ENCODE measurements at regions not wholly inside any gene's neighbourhood (a gene's known extent, or its start where the extent isn't known, plus 50 kb on each side); places are given as distances from the start of the nearest gene placed in this dataset.

DNA sequence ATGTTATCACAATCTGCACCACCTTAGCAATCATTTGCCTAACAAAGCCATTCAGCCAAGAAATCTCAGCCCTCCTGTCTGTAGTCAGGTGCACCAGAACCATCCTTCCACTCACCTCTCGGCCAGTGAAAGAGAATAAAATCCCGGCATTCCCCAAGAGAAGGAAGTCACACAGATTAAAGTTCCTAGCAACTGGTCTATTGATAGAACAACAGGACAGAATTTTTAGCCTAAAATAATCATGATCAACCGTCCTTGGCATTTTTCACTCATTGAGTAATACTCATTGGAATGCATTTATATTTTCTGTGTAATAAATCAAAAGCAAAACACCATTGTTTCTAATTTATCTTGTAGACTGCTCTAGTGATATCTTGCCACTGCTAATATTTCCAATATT is 85.7 kb upstream of the CDH4 start:
- DNase-seq: no peak

DNA sequence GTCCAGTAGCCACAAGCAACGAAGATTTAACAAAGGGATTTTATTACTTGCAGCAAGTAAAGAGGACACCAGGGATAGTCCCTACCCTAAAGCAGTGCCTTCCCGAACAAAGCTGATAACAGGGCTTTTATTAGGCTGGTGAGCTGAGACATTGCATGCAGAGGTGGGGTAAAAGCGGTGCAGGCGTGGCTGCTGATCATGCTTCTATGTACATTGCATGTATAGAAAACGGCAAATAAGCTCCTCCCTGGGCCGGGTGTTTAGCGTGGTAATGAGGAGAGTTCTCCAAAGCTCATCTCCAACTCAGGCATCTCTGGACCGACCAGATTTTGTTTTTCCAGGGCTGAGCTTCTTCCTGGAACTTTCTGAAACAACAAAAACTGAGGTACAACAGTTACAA is 83.5 kb upstream of the CDH4 start:
- no peak for DNase-seq

DNA sequence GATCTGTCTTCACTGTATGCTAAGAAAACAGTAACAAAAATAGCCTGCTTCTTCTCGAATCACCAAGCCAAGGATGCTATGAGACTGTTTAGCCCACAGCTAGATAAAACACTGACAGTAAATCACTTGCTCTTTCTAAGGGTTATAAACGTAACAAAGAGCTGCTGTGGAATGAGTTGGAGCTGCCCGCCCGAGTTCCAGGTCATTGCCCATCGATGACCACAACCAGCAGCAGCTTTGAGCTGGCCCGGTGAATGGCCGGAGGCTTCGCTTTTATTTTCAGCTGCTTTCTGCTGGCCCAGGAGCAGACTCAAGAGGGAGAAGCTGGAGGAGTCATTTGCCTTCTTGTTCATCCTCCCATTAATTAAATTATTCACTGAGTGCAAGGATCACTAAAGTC is 82.2 kb upstream of the CDH4 start:
- DNase-seq: peak; percentile 60

DNA sequence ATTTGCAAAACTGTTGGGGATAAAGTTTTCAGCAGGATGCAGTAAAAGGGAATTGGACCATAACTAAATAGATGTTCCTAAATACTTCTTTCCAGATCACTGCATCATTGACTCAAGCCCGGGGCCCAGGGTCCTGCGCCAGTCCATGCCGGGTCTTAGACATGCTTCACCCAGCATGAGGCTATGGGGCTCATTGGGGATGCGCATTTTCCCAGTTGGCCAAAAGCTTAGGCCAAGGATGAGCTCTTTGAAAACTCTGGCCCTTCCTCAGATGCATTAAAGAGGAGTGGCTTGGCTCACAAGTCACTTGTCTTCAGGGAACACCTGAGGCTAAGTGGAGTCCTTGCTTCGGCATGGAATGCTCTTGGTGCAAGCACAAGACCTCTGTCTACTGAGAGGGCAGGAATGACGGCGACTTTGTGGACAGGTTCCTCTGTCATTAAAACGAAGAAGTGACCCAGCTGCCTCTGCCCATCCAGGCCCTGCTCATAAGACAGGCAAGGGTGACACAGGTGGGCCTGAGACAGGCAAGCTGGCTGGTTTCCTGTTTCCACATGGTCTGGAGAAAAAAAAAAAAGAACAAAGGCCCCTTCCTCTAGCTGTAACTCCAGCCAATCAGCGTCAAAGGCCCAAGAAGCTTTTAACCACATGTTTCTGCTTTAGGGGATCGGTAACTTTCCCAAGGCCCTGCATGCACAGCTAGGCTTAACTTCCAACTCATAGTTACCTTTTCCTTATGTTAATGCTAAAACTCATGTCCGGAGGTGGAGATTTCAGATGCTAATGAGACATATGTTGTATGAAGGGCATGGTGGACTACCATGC is 81.4 kb upstream of the CDH4 start:
- DNase-seq: no peak

DNA sequence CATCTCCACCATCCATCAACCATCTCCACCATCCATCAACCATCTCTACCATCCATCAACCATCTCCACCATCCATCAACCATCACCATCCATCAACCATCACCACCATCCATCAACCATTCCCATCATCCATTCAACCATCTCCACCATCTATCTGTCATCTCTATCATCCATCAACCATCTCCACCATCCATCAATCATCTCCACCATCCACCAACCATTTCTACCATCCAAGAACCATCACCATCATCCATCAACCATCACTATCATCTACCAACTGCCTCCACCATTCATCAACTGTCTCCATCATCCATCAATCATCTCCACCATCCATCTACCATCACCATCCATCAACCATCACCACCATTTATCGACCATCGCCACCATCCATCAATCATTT is 78.8 kb upstream of the CDH4 start:
- no peak for DNase-seq

DNA sequence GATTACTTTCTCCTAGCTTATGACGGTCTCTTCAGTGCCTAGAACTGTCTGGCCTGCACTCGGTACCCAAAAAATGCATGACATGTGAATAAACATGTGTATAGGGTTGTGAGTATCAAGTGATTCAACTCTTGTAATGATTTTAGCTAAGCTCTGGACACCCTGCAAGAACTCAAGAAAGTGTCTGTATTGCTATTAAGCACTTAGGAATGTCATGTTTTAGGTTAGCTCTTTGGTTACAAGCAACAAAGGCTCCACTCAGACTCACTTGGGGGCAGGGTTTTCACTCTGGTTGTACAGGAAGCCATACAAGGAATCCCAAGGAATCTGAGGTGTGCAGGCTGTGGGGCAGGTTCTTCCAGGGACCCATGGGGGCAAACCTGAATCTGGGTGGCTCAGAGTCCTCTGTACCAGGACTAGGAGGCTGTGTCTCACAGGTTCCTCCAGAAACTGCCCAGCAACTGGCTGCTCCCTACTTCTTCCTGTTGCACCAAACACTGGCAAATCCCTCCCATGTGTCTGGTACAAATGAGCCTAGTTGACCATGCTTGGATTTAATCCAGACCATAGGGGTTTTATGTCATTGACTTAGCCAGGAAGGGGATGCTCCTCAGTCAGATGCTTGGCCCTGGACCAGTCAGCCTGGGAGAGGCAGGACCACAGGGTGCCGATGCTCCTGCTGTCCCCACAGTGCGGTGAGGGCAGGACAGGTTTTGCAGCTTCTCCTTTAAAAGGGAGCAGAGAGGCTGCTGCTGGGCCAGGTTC is 77.9 kb upstream of the CDH4 start:
- no peak for DNase-seq

DNA sequence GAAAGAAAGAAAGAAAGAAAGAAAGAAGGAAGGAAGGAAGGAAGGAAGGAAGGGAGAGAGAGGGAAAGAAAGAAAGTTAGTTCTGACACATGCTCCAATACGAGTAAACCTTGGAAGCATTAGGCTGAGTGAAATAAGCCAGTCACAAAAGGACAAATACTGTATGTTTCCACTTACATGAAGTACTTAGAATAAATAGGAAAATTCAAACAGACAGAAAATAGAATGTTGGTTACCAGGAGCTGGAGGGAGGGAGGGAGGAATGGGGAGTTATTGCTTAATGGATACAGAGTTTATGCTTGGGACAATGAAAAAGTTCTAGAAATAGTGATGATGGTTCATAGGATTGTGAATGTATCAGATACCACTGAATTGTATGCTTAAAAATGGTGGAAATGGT is 75.2 kb upstream of the CDH4 start:
- DNase-seq: no peak

DNA sequence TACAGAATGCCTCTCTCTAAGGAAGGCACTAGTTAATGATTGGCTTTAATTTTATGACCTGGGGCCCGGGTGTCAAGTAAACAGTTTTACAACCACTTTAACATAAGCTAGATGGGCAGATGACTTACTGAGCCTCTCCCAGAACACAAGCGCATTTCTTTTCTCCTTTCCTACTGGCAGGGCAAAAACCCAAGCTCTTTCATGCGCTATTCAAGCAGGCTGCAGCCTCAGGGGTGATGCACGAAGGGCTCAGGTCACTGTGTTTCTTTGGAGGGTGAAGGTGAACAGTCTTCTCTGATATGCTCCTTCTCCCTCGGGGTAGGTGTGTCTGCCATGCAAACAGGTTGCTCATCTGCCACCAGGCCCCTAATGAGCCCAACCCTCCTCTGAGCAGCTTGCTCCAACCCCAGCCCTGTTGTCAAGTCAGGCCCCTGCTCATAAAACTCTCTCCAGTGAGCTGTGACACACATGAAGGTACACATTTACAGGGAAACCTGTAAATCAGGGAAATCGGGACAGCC is 73.5 kb upstream of the CDH4 start:
- DNase-seq: no peak

DNA sequence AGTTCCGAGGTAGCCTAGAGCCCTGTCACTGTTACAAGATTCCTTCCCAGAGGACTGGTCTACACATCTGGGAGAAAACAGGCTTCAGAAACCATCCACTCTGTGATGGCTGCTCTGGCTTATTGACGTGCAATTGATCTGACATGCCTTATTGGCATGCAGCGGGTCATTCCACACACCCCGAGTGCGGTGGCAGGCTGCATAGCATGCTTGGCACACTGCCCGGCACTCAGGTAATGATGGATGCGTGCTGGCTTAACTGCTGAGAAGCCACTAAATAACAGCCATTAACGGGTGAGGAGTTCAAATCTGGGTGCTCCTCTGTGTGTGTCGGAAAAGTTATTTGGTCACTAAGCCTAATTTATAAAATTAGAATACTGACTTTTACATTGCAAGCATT is 67.9 kb upstream of the CDH4 start:
- no peak for DNase-seq

DNA sequence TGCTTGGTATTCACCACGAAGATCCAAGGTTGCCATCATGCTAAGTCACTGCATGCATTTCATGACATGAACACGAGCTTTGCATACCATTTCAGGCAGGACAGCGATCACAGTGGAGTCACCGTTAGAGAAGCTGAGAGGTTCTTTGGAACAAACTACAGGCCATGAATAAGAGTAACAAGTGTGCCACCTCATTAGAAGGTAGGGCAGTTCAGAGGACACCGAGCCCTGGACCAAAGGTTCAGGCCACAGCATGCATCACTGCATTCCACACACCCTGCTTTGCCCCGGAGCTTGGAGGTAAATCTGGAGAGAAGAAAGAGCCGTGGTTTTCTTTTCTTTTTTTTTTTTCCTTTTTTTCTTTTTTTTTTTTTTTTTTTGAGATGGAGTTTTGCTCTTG is 66.9 kb upstream of the CDH4 start:
- no peak for DNase-seq

DNA sequence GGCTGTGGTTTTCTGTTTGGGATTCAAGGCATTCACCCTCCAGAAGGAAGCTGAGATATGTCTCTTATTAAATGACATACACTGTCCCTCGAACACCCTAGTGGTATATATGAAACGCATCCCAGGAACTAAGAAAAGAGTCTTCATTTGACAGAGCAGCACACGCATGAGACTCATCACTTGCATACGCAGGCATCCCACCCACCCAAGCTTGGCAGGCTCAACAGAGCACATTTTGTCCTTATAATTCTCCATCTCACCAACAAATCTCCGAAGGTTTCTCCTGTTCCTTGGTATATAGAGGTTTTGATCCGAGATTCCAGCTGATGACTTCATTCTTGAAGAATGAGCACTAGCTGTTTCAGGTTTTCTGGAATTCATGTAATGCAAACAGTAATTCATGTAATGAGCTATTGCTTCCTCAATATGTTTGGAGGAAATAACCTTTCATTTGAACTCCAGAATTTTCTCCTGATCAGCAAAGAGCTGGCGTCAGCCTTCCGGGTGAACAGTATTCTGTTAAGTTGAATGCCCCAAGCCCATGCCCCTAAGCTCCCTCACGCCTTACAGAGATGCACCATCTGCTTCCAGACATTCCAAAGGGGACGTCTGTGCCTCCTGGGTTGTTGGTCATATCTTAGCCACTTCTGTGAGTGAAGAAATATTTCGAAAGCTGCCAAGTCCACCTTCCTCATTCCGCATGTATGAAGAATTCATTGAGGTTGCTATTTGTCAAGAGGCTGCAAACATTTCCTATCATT is 66.0 kb upstream of the CDH4 start:
- no peak for DNase-seq

DNA sequence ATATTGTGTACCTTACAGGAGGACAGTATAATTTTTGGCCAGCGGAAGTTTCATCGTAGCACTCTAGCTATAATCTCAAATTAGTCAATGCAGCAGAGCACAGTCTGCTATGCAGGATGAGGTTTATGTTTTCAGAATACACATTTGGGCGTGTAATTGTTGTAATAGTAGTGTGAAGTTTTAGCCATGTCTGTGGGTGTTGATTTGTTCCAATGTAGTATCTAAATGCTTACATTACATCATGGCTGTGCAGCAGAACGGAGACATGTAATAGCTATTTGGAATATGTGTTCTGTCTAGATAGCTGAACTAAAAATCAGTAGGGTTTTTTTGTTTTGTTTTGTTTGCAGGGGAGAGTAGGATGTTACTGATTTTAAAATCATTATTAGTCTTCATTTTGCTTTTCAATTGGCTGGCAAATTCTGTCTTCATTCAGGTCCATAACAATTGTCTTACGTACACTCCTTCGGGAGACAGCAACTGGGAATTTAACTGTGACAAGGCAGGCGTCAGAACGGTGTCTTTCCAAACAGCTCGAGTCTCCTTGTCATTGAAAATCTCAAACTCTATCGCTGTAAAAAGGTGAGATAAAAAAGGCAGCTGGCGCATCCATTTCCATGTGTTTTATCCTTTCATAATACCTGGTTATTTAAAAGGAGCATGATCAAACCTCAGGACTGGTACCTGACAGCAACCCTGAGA is 65.1 kb upstream of the CDH4 start:
- DNase-seq: no peak

DNA sequence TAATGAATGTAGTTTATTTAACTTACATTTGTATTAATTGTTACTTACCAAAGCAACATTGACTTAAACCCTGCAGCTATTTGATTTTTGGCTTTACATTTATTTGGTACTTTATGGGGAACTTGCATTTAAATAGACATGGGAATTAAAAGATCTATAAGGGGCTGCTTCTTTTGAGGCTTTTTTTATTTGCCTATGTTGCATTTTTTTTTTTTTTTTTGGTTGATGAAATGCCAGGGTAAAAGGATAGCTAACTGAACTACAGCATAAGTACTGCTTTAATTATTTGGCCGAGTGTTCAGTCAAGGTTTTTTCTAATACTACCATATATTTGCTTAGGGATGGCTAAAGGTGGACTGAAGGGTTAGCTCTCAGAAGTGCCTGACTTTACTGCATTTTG is 62.5 kb upstream of the CDH4 start:
- no peak for DNase-seq

DNA sequence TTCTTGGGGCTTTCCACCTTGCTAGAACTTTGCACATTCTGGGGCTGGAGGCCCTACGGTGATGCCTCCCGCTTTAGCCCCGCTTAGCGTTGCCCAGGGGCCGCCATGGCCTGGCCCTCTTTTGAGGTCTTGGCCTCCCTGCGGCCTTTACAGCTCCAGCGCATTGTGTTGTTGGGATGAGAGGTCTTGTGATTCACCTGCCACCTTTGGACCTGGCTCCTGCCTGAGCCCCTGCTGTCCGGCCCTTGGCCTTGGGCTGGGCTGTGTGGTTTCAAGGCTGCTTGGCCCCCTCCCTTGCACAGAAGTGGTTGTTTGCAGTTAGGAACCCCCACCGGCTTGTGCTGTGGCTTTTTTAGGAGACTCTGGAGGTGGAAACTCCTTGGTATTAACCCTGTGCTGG is 61.0 kb upstream of the CDH4 start:
- no peak for DNase-seq

DNA sequence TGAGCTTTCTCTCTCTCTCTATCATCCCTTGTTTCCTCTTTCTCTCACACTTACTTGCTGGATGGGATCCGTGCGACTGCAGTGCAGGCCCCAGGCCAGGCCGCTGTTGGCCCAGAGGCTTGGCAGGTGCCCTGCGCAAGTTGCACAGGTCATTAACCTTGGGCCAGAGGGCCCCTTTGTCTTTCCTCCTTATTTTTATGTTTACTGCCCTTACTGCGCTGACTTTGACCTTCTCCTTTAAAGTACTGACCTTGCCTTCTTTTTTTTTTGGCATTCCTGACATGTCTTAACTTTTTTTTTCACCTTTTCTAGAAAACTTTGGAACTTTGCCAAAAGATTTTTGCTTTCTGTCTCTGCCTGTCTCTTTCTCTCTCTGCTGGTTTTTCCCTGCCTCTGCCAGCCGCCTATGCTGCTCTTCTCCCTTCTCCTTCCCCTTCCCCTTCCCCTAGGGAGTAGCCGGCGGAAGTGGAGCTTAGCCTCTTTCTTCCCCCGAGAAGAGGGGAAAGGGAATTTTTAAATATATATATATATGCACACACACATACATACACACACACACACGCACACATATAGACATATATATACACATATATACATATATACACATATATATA is 59.6 kb upstream of the CDH4 start:
- DNase-seq: no peak

DNA sequence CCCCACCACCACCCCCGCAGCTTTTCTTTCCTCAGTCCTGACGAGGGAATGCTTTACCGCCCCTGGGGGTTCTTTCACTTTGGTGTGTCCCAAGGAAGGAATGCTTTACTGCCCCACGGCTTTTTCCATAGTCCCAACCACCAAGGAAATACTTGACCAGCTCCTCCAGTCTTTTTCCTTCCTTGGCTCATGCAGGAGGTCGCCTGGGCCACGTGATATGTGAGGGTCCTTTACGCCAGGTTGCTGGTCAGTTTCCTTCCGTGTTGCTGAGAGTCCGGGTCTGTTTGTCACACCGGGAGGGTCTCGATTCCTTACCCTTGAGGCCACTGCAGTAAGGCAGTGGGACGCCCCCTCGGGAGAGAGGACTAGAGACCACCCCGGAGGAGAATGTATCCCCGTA is 58.9 kb upstream of the CDH4 start:
- DNase-seq: no peak

Data from left kidney (tissue), 1 donor.